ENCODE measurements at regions not wholly inside any gene's neighbourhood (a gene's known extent, or its start where the extent isn't known, plus 50 kb on each side); places are given as distances from the start of the nearest gene placed in this dataset.

DNA sequence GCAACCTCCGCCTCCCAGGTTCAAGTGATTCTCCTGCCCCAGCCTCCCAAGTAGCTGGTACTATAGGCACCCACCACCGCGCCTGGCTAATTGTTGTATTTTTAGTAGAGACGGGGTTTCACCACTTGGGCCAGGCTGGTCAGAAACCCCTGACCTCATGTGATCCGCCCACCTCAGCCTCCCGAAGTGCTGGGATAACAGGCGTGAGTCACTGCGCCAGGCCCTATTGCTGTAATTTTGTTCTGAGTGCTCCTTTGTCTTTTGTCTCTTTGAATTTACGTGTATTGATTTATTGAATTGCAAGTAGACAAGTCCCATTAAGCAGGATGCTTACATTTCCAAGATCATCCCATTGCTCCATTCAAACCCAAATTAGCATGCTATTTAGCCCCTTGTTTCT lies 186.7 kb downstream of the MSX2 start:
- Histone ChIP-seq H2BK5ac (ENCODE audit: low read depth, low read length, poor library complexity, severe bottlenecking) (no peak overlapping the region), H3K9me1 (ENCODE audit: insufficient read depth, low read length) (no peaks in the 10 kb centered on the region), H3K4me3 (ENCODE audit: insufficient read depth, low read depth, low read length) (no peak overlapping the region), H4K20me1 (ENCODE audit: insufficient read depth, low read length) (no peaks in the 10 kb centered on the region), H3K9ac (ENCODE audit: low read depth, low read length) (no peak overlapping the region), H2BK15ac (ENCODE audit: low read depth, low read length) (no peak overlapping the region), H3K36me3 (ENCODE audit: control insufficient read depth, insufficient read depth, low read length) (no peaks in the 10 kb centered on the region), H3K4ac (ENCODE audit: low read depth, low read length) (no peak overlapping the region), H4K91ac (ENCODE audit: insufficient read depth, low read depth, low read length) (no peak overlapping the region), H4K8ac (ENCODE audit: low read depth in 2 of 2, low read length in 2 of 2) (no peak overlapping the region), H2BK20ac (ENCODE audit: low read depth, low read length) (no peak overlapping the region), H3K79me1 (ENCODE audit: low read depth in 1 of 2, low read length in 2 of 2) (no peaks in the 10 kb centered on the region), H3K4me1 (ENCODE audit: control insufficient read depth, insufficient read depth, low read length) (no peaks in the 10 kb centered on the region), H3K14ac (replicated peaks; ENCODE audit: low read depth, low read length) (no peak overlapping the region), H3K4me2 (ENCODE audit: low read depth, low read length) (no peak overlapping the region), H3K18ac (ENCODE audit: low read depth, low read length) (no peak overlapping the region), H2AK5ac (ENCODE audit: low read depth, low read length) (no peak overlapping the region), H2BK120ac (ENCODE audit: low read depth, low read length) (no peak overlapping the region), H3K27me3 (ENCODE audit: control insufficient read depth, insufficient read depth, low read length) (no peaks in the 10 kb centered on the region), H3K9me3 (ENCODE audit: control insufficient read depth, insufficient read depth, low read length) (no peaks in the 10 kb centered on the region), H2AFZ (replicated peaks; ENCODE audit: low read length, poor library complexity) (no peak overlapping the region), H3K56ac (ENCODE audit: extremely low read depth, insufficient read depth, low read length) (no peak overlapping the region), H2AK9ac (replicated peaks; ENCODE audit: low read depth, low read length, poor library complexity) (no peak overlapping the region), H3K23ac (ENCODE audit: low read depth, low read length) (no peak overlapping the region), H4K5ac (ENCODE audit: low read depth, low read length) (no peak overlapping the region), H3K27ac (ENCODE audit: insufficient read depth, low read length) (no peak overlapping the region)
- ChIA-PET POLR2A (ENCODE audit: unreplicated experiment) (no interaction called here), CTCF (interaction anchor here (0.7 kb wide), 1 partner anchor 557 kb away, joined by 6 read pairs; no protein-coding TSS in a partner anchor)
- no CpG with 5 or more reads among the region's 9 CpGs for WGBS, 2 experiments (ENCODE audit: extremely low coverage in 2 of 2, insufficient read length in 1 of 2)
- no TSS peak for BruUV-seq (replicated peaks)
- intact Hi-C loops (cut with micrococcal nuclease) (no loop called here), in situ Hi-C loops (cut with MboI; ENCODE audit: low sequenced_read_pairs) (no loop called here), dilution Hi-C loops (cut with HindIII; ENCODE audit: low sequenced_read_pairs, unreplicated experiment) (no loop called here)
- TF ChIP-seq NFE2L2 (IDR thresholded peaks at IDR 0.05; ENCODE audit: low read depth, low read length) (no peak), RCOR1 (IDR thresholded peaks at IDR 0.05; ENCODE audit: insufficient replicate concordance, low read length) (no peak), BHLHE40 (IDR thresholded peaks at IDR 0.05; ENCODE audit: low read depth, low read length) (no peak), MXI1 (IDR thresholded peaks at IDR 0.05; ENCODE audit: borderline replicate concordance, low read depth, low read length) (no peak), RAD21 (IDR thresholded peaks at IDR 0.05; ENCODE audit: low read length) (no peak), MAZ (IDR thresholded peaks at IDR 0.05; ENCODE audit: borderline replicate concordance, low read depth, low read length) (no peak), POLR2A (IDR thresholded peaks at IDR 0.05; ENCODE audit: low read depth, low read length) (no peak), MAFK (IDR thresholded peaks at IDR 0.05; ENCODE audit: low read depth, low read length) (no peak), RFX5 (IDR thresholded peaks at IDR 0.05; ENCODE audit: low read depth, low read length) (no peak), CHD1 (IDR thresholded peaks at IDR 0.05; ENCODE audit: low read depth, low read length) (no peak), SMC3 (IDR thresholded peaks at IDR 0.05; ENCODE audit: low read depth, low read length) (no peak), FOS (IDR thresholded peaks at IDR 0.05; ENCODE audit: low read depth, low read length) (no peak), CEBPB (IDR thresholded peaks at IDR 0.05; ENCODE audit: low read depth, low read length) (no peak)
- TF ChIP-seq, protein P1, sequence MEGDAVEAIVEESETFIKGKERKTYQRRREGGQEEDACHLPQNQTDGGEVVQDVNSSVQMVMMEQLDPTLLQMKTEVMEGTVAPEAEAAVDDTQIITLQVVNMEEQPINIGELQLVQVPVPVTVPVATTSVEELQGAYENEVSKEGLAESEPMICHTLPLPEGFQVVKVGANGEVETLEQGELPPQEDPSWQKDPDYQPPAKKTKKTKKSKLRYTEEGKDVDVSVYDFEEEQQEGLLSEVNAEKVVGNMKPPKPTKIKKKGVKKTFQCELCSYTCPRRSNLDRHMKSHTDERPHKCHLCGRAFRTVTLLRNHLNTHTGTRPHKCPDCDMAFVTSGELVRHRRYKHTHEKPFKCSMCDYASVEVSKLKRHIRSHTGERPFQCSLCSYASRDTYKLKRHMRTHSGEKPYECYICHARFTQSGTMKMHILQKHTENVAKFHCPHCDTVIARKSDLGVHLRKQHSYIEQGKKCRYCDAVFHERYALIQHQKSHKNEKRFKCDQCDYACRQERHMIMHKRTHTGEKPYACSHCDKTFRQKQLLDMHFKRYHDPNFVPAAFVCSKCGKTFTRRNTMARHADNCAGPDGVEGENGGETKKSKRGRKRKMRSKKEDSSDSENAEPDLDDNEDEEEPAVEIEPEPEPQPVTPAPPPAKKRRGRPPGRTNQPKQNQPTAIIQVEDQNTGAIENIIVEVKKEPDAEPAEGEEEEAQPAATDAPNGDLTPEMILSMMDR (conservative IDR thresholded peaks at IDR 0.05; ENCODE audit: low read depth, low read length), result no peak
- TF ChIP-seq, protein P2, sequence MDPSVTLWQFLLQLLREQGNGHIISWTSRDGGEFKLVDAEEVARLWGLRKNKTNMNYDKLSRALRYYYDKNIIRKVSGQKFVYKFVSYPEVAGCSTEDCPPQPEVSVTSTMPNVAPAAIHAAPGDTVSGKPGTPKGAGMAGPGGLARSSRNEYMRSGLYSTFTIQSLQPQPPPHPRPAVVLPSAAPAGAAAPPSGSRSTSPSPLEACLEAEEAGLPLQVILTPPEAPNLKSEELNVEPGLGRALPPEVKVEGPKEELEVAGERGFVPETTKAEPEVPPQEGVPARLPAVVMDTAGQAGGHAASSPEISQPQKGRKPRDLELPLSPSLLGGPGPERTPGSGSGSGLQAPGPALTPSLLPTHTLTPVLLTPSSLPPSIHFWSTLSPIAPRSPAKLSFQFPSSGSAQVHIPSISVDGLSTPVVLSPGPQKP (IDR thresholded peaks at IDR 0.05; ENCODE audit: borderline replicate concordance, low read depth, low read length), result no peak
- no peak for ATAC-seq (ENCODE audit: low read depth)
- no peak for DNase-seq
